HL-60 (cell line): ENCODE measurements at regions not wholly inside any gene's neighbourhood (a gene's known extent, or its start where the extent isn't known, plus 50 kb on each side); places are given as distances from the start of the nearest gene placed in this dataset.

ENCODE experiments used
- GABPA ChIP-seq: IDR thresholded peaks from 2 replicates; pipeline ENCODE4 v1.6.1; 2012; ENCODE audit warnings: low read depth
- POLR2AphosphoS5 ChIP-seq: IDR thresholded peaks from 2 replicates; pipeline ENCODE4 v1.6.1; 2012; ENCODE audit warnings: low read depth
- TF ChIP-seq, protein P1 (sequence below): IDR thresholded peaks from 2 replicates; pipeline ENCODE4 v1.6.1; 2012; ENCODE audit warnings: low read depth; ENCODE audit not compliant: insufficient replicate concordance
- TF ChIP-seq, protein P2 (sequence below): IDR thresholded peaks from one replicate; pipeline ENCODE4 v1.5.1; 2011; ENCODE audit warnings: low read length, control low read depth, inconsistent platforms; ENCODE audit not compliant: insufficient read depth

GRCh38 chr19:13707915-13708314 is 56.4 kb upstream of the MRI1 start:
- TF ChIP-seq, protein P1, sequence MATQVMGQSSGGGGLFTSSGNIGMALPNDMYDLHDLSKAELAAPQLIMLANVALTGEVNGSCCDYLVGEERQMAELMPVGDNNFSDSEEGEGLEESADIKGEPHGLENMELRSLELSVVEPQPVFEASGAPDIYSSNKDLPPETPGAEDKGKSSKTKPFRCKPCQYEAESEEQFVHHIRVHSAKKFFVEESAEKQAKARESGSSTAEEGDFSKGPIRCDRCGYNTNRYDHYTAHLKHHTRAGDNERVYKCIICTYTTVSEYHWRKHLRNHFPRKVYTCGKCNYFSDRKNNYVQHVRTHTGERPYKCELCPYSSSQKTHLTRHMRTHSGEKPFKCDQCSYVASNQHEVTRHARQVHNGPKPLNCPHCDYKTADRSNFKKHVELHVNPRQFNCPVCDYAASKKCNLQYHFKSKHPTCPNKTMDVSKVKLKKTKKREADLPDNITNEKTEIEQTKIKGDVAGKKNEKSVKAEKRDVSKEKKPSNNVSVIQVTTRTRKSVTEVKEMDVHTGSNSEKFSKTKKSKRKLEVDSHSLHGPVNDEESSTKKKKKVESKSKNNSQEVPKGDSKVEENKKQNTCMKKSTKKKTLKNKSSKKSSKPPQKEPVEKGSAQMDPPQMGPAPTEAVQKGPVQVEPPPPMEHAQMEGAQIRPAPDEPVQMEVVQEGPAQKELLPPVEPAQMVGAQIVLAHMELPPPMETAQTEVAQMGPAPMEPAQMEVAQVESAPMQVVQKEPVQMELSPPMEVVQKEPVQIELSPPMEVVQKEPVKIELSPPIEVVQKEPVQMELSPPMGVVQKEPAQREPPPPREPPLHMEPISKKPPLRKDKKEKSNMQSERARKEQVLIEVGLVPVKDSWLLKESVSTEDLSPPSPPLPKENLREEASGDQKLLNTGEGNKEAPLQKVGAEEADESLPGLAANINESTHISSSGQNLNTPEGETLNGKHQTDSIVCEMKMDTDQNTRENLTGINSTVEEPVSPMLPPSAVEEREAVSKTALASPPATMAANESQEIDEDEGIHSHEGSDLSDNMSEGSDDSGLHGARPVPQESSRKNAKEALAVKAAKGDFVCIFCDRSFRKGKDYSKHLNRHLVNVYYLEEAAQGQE, result no peak
- TF ChIP-seq, protein P2, sequence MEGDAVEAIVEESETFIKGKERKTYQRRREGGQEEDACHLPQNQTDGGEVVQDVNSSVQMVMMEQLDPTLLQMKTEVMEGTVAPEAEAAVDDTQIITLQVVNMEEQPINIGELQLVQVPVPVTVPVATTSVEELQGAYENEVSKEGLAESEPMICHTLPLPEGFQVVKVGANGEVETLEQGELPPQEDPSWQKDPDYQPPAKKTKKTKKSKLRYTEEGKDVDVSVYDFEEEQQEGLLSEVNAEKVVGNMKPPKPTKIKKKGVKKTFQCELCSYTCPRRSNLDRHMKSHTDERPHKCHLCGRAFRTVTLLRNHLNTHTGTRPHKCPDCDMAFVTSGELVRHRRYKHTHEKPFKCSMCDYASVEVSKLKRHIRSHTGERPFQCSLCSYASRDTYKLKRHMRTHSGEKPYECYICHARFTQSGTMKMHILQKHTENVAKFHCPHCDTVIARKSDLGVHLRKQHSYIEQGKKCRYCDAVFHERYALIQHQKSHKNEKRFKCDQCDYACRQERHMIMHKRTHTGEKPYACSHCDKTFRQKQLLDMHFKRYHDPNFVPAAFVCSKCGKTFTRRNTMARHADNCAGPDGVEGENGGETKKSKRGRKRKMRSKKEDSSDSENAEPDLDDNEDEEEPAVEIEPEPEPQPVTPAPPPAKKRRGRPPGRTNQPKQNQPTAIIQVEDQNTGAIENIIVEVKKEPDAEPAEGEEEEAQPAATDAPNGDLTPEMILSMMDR, result no peak
- no peak for TF ChIP-seq POLR2AphosphoS5
- no peak for TF ChIP-seq GABPA
